NCI-H460 (cell line): ENCODE measurements at regions not wholly inside any gene's neighbourhood (a gene's known extent, or its start where the extent isn't known, plus 50 kb on each side); places are given as distances from the start of the nearest gene placed in this dataset.

Source experiments
- DNase-seq: peaks from one replicate; pipeline ENCODE4 v3.0.0-alpha.2; 2016; ENCODE audit warnings: low read depth; ENCODE audit errors: extremely low read depth

DNA sequence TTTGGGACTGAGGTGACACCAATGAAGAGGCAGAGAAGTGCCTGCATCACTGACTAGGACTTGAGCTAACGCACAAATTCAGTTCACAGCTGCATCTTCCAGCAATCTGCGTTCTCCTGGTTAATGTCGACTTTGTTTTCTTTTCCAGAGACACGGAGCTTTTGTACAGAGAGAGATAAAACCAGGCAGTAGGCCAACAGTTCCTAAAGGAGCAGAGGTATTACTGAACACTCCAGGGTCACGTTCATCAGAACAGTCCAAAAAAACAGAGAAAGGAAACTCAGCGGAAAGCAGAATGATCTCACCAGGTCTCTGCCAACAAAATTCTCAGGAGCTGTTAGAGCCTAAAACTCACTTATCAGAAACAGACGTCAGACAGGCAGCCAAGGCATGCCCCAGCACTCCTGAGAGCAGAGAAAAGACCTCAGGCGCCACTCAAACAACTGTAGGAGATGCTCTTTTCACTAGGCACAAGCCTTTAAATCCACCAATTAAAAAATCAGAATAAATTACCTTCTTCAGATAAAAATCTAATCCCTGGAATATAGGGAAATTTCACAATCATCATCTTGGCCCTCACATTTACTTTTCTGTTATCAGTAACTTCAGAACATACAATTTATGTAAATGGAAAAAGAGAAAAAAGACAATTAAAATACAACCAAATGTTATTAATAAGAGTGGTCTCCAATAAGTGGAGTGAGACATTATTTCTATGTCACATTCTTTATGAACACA is 95.9 kb upstream of the SPTBN1 start:
- DNase-seq = no peak

DNA sequence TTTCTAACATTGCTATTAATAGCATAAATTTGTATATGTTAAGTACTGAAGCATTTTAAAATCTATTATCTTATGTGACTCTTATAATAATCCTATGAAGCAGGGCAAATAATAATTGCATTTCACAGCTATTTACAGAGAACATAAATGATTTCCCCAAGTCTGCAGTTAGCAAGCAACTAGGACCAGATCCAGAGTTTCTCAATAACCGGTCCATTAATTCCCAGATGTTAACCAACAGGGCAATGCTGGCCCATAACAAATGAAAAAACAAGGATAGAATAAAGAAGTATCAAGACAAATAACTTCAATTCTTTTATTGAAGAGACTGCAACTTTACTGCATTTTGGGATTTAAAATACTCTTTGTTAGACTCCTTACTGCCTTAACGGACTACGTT is 91.7 kb upstream of the SPTBN1 start:
- no peak for DNase-seq

DNA sequence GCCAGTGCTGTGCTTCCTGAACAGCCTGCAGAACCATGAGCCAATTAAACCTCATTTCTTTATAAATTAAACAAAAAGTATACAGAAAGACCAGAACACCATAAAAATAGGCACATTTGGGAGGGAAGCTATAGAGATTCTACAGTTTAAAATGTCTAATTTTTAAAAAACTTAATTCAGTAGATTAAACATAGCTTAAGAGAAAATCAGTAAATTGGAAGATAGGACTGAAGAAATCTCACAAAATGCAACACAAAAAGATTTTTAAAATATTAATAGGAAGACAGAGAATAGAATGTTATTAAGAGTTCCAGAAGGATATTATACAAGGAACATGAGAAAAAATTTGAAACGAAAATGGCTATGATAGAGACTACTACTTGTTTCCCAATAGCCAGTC is 90.5 kb upstream of the SPTBN1 start:
- DNase-seq = no peak

DNA sequence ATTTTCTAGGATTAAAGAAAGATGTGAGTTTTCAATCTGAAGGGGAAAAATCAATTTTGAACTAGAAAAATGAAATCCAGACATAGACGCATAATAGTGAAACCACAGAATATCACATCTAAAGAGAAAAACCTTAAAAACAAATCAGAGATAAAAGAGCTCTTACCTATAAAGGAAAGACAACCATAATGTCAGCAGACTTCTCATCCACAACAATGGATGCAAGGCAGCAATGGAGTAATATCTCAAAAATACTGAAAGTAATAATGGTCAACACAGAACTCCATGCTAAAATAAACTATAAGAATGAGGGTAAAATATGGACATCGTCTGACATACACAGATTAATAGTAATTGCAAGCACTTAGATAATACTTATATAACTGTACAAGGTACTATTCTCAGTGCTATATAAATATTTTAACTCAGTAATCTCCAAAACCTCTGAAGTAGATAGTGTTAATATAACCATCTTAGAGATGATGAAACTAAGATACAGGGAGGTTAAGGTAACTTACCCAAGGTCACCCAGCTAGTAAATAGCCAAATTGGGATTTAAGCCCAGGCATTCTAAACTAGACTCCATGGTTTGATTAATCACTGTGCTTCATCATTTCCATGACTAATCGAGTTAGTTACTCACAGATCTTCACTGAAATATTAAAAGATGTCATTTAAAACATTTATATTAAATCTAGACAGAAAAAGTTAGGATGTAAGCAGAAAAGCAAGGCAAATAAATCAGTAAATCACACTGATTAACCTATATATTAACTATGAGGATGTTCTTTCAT is 89.4 kb upstream of the SPTBN1 start:
- no peak for DNase-seq

DNA sequence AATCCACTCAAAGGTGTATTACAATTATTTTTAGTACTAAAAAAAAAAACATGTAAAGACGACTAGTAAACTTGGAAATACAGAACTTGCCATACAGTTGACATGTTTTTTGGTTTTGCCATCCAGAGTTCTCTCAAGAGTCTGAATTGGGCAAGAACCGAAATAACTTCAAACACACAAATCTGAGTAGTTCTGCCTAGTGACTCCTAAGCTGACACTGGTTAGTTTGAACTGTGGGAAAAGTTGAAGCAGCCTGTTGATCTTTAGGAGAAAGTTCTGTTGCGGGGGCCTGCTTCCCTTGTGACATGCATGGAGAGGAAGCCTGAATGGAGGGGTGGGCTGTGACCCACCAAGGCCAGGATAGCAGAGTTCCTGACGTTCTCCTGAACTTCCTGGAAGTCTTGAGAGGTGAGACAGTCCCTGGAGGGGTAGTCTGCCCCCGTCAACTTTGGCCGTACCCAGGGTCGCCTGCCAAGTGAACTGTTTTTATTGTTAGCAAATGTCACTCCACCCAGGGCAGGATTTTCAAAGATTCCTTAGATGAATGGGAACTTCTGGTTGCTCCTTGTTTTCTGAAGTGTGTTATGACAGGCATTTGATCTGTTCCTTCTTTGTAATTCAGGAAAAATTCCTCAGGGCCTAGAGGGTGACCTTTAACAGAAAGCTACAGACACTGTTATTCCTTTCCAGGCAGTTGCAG is 85.6 kb upstream of the SPTBN1 start:
- no peak for DNase-seq

DNA sequence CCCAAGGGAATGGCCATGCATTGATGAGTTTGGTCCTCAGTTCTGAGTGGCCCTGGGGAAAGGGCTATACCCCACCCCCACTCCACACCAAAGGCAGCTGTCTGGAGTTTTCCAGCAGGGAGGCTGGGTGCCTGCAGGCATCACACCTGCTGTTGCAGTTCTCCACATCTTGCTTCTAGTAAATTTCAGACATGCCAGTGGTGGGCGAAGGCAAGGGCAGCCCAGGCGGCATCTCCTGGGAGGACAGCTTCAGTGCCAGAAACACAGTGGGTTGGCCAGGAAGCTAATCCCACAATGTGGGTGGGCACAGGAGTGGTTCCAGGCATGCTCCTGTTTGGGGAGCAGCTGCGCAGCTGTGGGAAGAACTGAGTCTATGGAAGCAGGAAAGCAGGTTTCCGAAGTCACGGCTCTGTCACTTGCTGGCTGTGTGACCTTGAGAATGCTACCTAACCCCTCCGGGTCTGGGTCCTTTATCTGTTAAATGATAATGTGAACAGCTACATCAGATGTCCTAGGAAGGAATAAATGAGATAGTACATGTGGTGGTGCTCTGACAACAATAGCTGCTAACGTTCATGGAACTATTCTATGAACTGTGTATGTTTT is 84.6 kb upstream of the SPTBN1 start:
- DNase-seq = no peak

DNA sequence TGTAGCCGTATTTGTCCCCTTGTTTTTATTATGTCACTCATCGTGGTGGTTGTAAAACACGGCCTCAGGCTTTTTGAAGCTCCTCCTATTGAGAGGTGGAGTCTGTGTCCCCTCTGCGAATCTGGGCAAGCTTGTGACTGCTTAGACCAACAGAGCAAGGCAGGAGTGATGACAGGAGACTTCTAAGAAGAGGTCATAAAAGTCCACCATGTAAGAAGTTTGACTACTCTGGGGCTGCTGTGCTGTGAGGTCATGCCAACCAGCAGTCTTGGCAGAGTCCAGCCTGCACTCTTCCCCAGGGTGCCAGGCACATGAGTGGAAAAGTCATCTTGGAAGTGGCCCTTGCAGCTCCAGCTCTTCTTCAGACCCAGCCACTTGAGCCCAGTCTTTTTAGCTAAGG is 83.8 kb upstream of the SPTBN1 start:
- DNase-seq = no peak

DNA sequence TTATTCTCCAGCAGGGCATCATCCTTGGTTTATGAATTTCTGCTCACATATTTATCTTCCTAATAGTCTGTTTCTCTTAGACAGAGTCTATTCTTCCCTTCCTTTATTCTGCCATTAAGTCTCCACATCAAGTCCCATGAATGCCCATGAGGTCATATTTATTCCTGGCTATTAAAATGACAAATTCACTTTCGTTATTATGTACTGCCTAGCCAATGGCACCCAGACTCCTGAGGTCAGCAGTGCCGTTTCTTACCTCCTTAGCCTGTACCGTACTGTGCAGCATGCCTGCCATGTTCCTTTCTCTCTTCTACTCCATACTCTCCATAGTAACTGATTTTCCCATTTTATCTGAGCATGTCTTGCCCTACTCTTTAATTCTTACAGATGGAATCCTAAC is 82.3 kb upstream of the SPTBN1 start:
- DNase-seq = no peak

DNA sequence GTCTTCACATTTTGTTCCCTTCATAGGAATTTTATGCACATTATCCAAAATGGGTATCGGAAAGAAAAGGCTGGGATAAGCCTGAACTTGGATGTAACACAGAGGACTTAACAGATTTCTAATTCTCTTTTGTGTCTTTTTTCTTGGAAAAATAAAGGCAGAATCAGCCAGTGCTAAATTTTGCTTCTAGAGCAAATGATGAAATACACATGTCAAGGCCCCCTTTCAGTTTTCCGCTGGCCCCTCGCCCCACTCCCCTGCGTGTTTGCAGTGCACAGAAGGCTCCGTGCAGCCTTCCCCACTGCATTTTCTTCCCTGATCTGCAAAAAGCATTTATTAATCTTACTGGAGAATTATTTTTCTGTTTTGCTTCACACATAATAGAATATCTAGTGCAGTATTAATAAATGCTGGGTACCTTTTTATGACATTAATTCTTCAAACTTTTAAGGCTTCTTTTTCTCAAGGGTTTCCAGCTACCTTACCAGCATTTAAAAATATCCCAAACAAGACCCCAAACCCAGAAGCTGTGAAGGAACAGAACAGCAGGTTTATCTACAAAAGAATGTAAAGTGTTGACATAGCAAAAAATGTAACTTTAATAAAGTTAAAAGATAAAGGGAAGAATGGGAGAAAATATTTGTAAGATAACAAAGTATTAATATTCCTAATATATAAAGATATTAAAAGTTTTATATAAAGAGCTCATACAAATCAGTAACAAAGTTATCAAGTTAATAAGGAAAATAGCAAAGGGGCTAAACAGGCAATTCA is 81.3 kb upstream of the SPTBN1 start:
- DNase-seq = no peak

DNA sequence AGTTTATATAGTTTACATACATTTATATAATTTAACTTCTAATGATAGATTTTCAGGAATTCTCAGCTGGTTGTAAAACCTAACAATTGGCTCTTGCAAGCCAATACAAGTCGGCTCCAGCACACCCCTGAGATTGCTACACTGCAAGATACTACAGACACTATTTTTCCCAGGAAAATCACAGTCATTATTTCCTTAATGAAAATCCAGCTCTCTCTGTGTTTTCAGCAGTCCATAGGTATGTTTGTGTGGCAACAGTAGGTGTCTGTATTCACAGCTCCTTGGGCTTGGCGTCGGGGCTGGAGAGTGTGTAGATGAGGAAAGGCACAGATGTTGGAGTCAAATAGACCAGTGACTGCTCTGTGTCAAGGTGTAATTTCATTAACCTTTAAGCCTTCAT is 78.7 kb upstream of the SPTBN1 start:
- DNase-seq = no peak

DNA sequence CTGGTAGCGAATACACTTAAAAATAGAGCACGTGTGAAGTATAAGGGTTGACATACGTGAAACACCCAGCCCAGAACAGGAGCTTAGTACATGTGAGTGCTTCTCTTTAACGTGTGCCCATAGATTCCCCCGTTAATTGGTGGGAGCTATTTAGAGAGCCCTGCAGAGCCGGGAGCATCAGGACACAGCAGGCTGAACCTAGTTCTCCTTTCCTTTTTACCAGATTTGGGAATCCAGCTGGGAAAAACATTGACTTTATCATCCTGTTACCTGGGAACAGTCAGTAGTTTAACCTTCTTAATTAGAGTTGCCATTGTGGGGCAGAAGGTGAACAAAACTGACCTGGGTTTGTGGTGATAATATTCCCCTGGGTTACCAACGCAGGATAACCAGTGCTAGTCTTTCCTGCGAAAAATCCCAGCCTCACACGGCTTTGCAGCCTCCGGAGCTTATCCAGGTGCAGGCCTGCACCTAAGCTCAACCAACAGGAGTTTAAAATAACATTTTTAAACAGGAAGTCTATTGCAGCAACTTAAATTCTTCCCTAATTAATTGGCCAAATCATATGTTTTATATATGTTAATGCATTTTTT is 78.1 kb upstream of the SPTBN1 start:
- no peak for DNase-seq

DNA sequence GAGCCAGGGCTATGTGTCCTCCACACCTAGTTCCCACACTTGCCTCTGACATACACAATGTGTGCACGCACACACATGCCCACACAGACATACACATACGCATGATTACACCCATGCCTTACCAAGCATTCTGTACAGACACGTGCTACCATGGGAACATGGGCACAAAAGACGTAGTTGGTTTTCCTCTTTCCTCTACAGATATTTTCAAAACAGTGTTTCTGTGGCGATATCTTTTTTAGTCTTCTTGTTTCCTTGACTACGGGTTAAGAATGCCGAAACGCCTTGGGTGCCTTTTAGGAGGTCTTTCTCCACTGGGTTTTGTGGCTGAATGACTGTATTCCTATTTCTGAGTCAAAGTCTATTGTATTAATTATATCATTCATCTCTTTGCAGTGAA is 75.5 kb upstream of the SPTBN1 start:
- DNase-seq = no peak

DNA sequence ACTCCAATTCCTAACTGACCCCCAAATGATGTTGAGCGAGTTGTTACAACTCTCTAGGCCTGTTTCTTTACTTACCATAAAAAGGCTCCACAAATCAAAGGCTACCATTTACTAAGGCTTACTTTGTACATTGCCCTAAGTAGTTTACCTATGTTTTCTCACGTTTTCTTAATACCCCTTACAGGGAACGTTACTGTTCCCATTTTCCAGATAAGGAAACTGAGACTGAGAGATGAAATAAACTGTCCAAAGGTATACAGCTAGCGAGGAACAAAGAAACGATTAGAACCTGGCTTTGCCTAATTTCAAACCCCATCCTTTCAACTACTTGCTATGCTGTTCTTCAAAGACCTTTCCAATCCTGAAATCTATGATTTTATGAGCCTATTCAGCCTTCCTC is 74.8 kb upstream of the SPTBN1 start:
- no peak for DNase-seq

DNA sequence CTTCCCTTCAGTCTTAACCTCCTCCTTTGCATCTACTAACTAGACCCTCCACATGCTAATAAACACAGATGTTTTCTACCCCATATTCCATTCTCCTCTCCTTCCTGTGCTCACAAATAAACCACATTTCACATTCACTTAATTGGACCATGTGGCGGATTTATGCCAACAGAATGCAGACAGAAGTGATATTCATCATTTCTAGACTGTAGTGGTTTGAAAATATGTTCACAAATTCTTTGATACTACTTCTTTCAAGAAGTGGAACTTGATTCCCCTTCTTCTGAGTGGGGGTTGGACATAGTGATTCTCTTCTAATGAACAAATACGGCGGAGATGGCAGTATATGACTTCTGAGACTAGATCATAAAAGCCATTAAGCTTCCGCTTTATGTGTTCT is 73.5 kb upstream of the SPTBN1 start:
- DNase-seq = no peak

DNA sequence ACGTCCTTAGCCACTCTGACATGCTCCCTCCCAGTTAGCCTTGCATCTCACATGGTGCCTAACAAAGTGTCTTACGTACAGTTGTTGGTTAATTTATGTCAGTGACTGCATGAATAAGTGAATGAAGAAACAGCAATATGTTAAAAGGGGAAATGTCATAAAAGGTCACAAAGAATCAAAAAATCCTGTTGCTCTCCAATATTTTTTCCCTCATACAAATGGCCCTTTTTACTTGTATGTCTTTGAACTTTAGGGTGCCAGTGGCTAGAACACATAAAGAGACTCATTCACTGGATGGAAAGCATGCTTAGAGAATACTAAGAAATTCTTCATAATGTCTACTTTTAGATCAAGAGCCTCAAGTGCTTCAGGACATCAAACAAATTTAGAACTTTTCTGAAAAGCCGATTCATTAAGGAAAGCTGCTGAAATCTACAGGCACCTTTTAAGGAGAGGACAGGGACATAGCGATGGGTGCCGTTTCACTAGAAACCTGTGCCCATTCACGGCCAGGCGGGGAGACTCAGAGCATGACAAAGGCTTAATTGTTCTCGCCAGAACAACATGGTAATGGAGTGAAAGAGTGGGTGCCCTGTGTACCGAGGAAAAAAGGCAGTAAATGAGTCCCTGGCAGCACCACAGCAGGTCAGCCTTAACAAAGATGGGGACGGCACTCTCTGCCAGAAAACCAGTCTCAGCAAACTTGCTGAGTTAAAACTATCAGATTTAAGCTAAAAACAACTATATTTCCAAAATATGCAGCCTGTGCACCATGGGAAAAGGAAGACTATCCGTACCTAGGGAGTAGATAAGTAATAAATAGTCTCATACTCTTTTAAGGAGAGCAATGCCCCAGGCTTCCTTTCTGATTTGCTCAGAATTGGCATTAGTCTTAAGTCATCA is 71.6 kb upstream of the SPTBN1 start:
- no peak for DNase-seq

DNA sequence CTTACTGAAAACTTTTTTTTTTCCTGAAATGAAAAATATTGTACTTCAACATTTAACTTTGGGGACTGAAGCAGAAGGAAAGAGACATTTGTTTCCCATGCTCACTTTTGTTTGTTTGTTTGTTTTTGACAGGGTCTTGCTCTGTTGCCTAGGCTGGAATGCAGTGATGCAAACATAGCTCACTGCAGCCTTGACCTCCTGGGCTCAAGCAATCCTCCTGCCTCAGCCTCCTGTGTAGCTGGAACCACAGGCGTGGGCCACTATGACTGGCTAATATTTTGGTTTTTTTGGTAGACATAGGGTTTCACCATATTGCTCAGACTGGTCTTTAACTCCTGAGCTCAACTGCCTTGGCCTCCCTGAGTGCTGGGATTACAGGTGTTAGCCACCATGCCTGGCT is 70.9 kb upstream of the SPTBN1 start:
- DNase-seq = peak; percentile 14

DNA sequence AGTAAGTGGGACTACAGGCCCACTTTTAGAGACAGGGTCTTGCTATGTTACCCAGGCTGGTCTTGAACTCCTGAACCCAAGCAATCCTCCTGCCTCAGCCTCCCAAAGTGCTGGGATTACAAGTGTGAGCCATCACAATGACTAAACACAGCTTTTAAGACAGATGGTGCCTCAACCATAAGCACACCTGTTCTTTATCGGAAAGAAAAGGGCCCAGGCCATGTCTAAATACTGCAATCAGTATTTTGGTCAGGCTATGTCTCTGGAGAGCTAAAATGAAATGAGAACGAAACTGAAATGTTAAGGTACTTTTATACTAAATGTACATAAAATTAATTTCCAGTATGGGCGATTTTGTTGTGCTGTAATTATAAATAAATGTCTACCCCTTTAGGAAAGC is 69.5 kb upstream of the SPTBN1 start:
- DNase-seq = no peak

DNA sequence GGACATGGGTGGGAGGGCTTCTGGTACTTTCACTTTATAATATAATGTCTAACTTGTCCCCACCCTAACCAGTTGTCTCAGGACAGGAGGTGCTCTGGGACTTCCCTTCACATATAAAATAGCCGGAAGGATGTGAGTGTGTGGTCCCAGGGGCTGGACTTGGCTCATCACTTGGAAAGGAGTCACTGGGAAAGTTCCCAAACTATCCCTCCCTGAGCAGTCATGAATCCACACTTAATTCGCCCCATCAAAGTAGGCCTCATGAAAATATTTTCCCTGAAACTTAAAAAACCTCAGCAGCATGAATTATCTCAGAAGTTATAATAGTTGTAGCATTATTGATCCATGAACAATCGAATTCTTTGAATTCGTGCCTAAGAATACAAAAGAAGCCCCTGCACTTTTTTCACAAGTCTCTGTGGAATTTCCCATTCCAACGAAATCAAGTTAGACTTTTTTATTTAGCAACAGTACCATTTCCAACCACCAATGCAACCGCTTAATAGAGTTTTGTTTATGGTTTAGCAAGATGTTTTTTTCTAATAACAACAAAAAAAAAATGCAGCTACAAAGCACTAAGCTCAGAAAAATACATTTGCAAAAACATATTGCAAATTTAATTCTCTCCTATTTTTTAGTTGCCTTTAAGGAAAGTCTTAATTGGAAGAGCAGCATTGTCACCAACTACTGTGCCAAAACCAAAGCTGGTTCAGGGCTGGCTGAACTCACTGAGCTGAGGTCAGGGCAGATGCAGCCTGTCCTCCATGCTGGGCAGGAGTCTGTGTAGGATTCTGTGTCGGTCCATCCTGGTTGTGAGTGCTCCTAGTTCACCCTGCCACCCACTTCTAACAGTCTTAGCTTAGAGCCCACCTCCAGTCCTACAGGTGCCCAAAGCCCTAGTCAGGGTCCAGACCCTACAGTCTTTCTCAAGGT is 68.8 kb upstream of the SPTBN1 start:
- DNase-seq = peak; percentile 87
